H1 (cell line): ENCODE measurements at regions not wholly inside any gene's neighbourhood (a gene's known extent, or its start where the extent isn't known, plus 50 kb on each side); places are given as distances from the start of the nearest gene placed in this dataset.

Source experiments
- JUN ChIP-seq: IDR thresholded peaks from 2 replicates; pipeline ENCODE4 v1.6.1; 2011; ENCODE audit warnings: low read depth, mild to moderate bottlenecking, improper control_type of control experiment, low read length
- JUND ChIP-seq: IDR thresholded peaks from 2 replicates; pipeline ENCODE4 v1.6.1; 2011; ENCODE audit warnings: mild to moderate bottlenecking, improper control_type of control experiment, low read length
- RAD21 ChIP-seq, 2 experiments: IDR thresholded peaks in 1 of 2; conservative IDR thresholded peaks in 1 of 2; 2 replicates each; pipeline ENCODE4 v1.6.1; 2011; ENCODE audit warnings: low read depth in 2 of 2, low read length in 2 of 2, improper control_type of control experiment in 1 of 2, inconsistent platforms in 1 of 2, mild to moderate bottlenecking in 1 of 2, moderate library complexity in 1 of 2
- SIN3A ChIP-seq, 2 experiments: IDR thresholded peaks in 1 of 2; conservative IDR thresholded peaks in 1 of 2; 2 replicates each; pipeline ENCODE4 v1.6.1; 2011 to 2012; ENCODE audit warnings: low read length in 2 of 2, improper control_type of control experiment in 1 of 2, low read depth in 1 of 2, mild to moderate bottlenecking in 1 of 2
- SP1 ChIP-seq: IDR thresholded peaks from 2 replicates; pipeline ENCODE4 v1.6.1; 2011; ENCODE audit warnings: low read depth, low read length
- SUZ12 ChIP-seq: fragments of 200-600 bp; sonication (generic); IDR thresholded peaks from 2 replicates; pipeline ENCODE4 v1.6.1; 2012; ENCODE audit warnings: mild to moderate bottlenecking, inconsistent platforms, low read length, moderate library complexity, mixed read lengths
- TCF12 ChIP-seq: IDR thresholded peaks from 2 replicates; pipeline ENCODE4 v1.6.1; 2011; ENCODE audit warnings: low read depth, mild to moderate bottlenecking, low read length
- YY1 ChIP-seq: IDR thresholded peaks from 2 replicates; pipeline ENCODE4 v1.6.1; 2011; ENCODE audit warnings: low read depth, mild to moderate bottlenecking, low read length
- ZNF274 ChIP-seq: IDR thresholded peaks from 2 replicates; pipeline ENCODE4 v1.7.0; 2012; ENCODE audit warnings: low read length, borderline replicate concordance; ENCODE audit errors: extremely low read depth
- TF ChIP-seq, protein P1 (sequence below), 3 experiments: IDR thresholded peaks; 1 replicate in 2 of 3; 2 replicates in 1 of 3; pipeline versions ENCODE4 v1.5.1 to v1.6.1; 2011; ENCODE audit warnings: low read length in 3 of 3, mild to moderate bottlenecking in 3 of 3, inconsistent platforms in 2 of 3, low read depth in 1 of 3, moderate library complexity in 1 of 3; ENCODE audit not compliant: insufficient read depth in 1 of 3; ENCODE audit errors: control extremely low read depth in 1 of 3
- TF ChIP-seq, protein P2 (sequence below): IDR thresholded peaks from 2 replicates; pipeline ENCODE4 v1.6.1; 2012; ENCODE audit warnings: inconsistent platforms

DNA sequence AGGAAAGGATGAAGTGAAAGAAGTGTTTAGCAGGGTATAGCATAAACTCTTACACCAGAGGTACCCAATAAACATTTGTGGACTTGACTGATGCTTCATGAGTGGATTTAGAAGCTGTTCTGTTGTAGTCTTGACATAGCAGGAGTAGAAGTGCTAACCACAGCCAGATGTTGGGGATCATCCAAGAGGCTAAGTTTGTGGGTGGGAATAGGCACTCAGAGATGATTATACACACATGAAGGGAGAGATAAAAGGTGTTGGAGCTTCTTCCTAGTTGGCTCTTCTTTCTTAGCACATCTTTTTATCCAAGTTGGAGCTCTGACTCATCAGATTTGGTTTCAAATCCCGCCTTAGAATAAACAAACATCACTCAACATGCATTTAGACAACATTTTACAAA, 166.7 kb upstream of the E2F7 start:
- TF ChIP-seq TCF12 (no peak), ZNF274 (no peak), YY1 (no peak), JUN (no peak), RAD21 (IDR thresholded peaks at IDR 0.05 in 1 of 2, conservative IDR thresholded peaks at IDR 0.05 in 1 of 2; ENCODE audit: low read depth in 2 of 2, low read length in 2 of 2) (no peak), SP1 (no peak), JUND (no peak), SIN3A (conservative IDR thresholded peaks at IDR 0.05 in 1 of 2, IDR thresholded peaks at IDR 0.05 in 1 of 2; ENCODE audit: low read depth in 1 of 2, low read length in 2 of 2) (no peak), SUZ12 (no peak)
- TF ChIP-seq, protein P1, sequence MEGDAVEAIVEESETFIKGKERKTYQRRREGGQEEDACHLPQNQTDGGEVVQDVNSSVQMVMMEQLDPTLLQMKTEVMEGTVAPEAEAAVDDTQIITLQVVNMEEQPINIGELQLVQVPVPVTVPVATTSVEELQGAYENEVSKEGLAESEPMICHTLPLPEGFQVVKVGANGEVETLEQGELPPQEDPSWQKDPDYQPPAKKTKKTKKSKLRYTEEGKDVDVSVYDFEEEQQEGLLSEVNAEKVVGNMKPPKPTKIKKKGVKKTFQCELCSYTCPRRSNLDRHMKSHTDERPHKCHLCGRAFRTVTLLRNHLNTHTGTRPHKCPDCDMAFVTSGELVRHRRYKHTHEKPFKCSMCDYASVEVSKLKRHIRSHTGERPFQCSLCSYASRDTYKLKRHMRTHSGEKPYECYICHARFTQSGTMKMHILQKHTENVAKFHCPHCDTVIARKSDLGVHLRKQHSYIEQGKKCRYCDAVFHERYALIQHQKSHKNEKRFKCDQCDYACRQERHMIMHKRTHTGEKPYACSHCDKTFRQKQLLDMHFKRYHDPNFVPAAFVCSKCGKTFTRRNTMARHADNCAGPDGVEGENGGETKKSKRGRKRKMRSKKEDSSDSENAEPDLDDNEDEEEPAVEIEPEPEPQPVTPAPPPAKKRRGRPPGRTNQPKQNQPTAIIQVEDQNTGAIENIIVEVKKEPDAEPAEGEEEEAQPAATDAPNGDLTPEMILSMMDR (IDR thresholded peaks at IDR 0.05; ENCODE audit: control extremely low read depth in 1 of 3, insufficient read depth in 1 of 3, low read depth in 1 of 3, low read length in 3 of 3) = no peak
- TF ChIP-seq, protein P2, sequence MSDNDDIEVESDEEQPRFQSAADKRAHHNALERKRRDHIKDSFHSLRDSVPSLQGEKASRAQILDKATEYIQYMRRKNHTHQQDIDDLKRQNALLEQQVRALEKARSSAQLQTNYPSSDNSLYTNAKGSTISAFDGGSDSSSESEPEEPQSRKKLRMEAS = no peak
